H1 (cell line): ENCODE measurements at regions not wholly inside any gene's neighbourhood (a gene's known extent, or its start where the extent isn't known, plus 50 kb on each side); places are given as distances from the start of the nearest gene placed in this dataset.

Experiments used
- CTCF ChIA-PET: fragments of 300-600 bp; sonication (Branson Sonifier 250); formaldehyde crosslinking; loops from one replicate; lab custom pipeline; 2021; ENCODE audit not compliant: partially characterized antibody; lab: Charles Lee
- POLR2A ChIA-PET: fragments of 300-600 bp; sonication (Branson Sonifier 250); formaldehyde crosslinking; loops from one replicate; lab custom pipeline; 2021; ENCODE audit warnings: inconsistent platforms; ENCODE audit not compliant: partially characterized antibody; lab: Charles Lee
- DNase-seq, 2 experiments: peaks; one replicate each; pipeline versions ENCODE4 v3.0.0 to v3.0.0-alpha.2; 2010 to 2022; ENCODE audit warnings: low spot score in 2 of 2, low read depth in 1 of 2, mixed read lengths in 1 of 2
- FAIRE-seq: peaks from 2 replicates; lab custom pipeline; 2011; peaks lifted over from hg19 to GRCh38; lab: Jason Lieb, UNC
- H2AFZ ChIP-seq: 2 replicates; pipeline ENCODE4 v1.8.1; 2012; ENCODE audit warnings: low read length, inconsistent platforms
- H2AK5ac ChIP-seq: 2 replicates; pipeline ENCODE4 v1.6.1; 2013; ENCODE audit warnings: low read depth, low read length
- H2BK120ac ChIP-seq: replicated peaks from 2 replicates; pipeline ENCODE3; 2013; ENCODE audit warnings: low read depth, low read length, inconsistent platforms
- H2BK12ac ChIP-seq: 2 replicates; pipeline ENCODE4 v1.6.1; 2013; ENCODE audit warnings: low read depth, low read length
- H2BK15ac ChIP-seq: 2 replicates; pipeline ENCODE4 v1.6.1; 2013; ENCODE audit warnings: low read length
- H2BK20ac ChIP-seq: 2 replicates; pipeline ENCODE4 v1.6.1; 2013; ENCODE audit warnings: low read length
- H2BK5ac ChIP-seq: 2 replicates; pipeline ENCODE4 v1.6.1; 2013; ENCODE audit warnings: low read depth, low read length
- H3K14ac ChIP-seq: 2 replicates; pipeline ENCODE4 v1.6.1; 2013; ENCODE audit warnings: inconsistent platforms; ENCODE audit not compliant: insufficient read length
- H3K18ac ChIP-seq: 2 replicates; pipeline ENCODE4 v1.6.1; 2013; ENCODE audit warnings: low read length; ENCODE audit errors: extremely low read depth
- H3K23ac ChIP-seq: 2 replicates; pipeline ENCODE4 v1.6.1; 2013; ENCODE audit warnings: inconsistent platforms; ENCODE audit not compliant: insufficient read length
- H3K23me2 ChIP-seq: 2 replicates; pipeline ENCODE4 v1.6.1; 2013; ENCODE audit warnings: low read depth, low read length
- H3K27ac ChIP-seq: 2 replicates; pipeline ENCODE4 v1.6.1; 2011; ENCODE audit warnings: low read depth, low read length, inconsistent platforms
- H3K27me3 ChIP-seq, 4 experiments: replicated peaks in 1 of 4; 1 replicate in 1 of 4; 2 replicates in 3 of 4; pipeline versions ENCODE4 v1.6.1 to v1.8.1; 2011 to 2013; ENCODE audit warnings: low read length in 3 of 4, mild to moderate bottlenecking in 3 of 4, inconsistent platforms in 2 of 4, mixed read lengths in 2 of 4, moderate library complexity in 1 of 4; ENCODE audit not compliant: control insufficient read depth in 3 of 4, insufficient read depth in 3 of 4; ENCODE audit errors: extremely low read depth in 1 of 4
- H3K36me3 ChIP-seq, 4 experiments: 2 replicates each; pipeline versions ENCODE4 v1.6.1 to v1.8.1; 2011 to 2013; ENCODE audit warnings: mild to moderate bottlenecking in 4 of 4, low read length in 3 of 4, moderate library complexity in 2 of 4, control low read depth in 1 of 4, inconsistent platforms in 1 of 4; ENCODE audit not compliant: insufficient read depth in 4 of 4, control insufficient read depth in 2 of 4
- H3K4ac ChIP-seq: replicated peaks from 2 replicates; pipeline ENCODE3; 2013; ENCODE audit warnings: low read length, low read depth, mixed read lengths, inconsistent platforms; ENCODE audit not compliant: insufficient read length
- H3K4me1 ChIP-seq, 4 experiments: replicated peaks in 1 of 4; 1 replicate in 1 of 4; 2 replicates in 3 of 4; pipeline versions ENCODE4 v1.6.1 to v1.8.1; 2011 to 2013; ENCODE audit warnings: low read length in 3 of 4, inconsistent platforms in 2 of 4, mixed read lengths in 1 of 4; ENCODE audit not compliant: insufficient read depth in 4 of 4, control insufficient read depth in 3 of 4
- H3K4me2 ChIP-seq, 2 experiments: 2 replicates each; pipeline versions ENCODE4 v1.6.1 to v1.8.1; 2011 to 2013; ENCODE audit warnings: low read depth in 2 of 2, low read length in 2 of 2, control low read depth in 1 of 2, inconsistent platforms in 1 of 2, mild to moderate bottlenecking in 1 of 2; ENCODE audit not compliant: insufficient read depth in 1 of 2
- H3K4me3 ChIP-seq, 4 experiments: fragments of 200-600, 300-600 bp in 1 of 4; sonication (generic), shearing (Covaris generic), sonication (Bioruptor Twin) in 1 of 4; 2 replicates each; pipeline versions ENCODE4 v1.5.1 to v1.8.1; 2011 to 2016; ENCODE audit warnings: low read length in 4 of 4, low read depth in 3 of 4, control low read depth in 2 of 4, inconsistent platforms in 2 of 4, mild to moderate bottlenecking in 2 of 4, mixed read lengths in 1 of 4, moderate library complexity in 1 of 4; ENCODE audit not compliant: insufficient read depth in 2 of 4; ENCODE audit errors: extremely low read depth in 1 of 4
- H3K56ac ChIP-seq: replicated peaks from 2 replicates; pipeline ENCODE3; 2013; ENCODE audit warnings: low read depth, mild to moderate bottlenecking, mixed read lengths, low read length, inconsistent platforms; ENCODE audit not compliant: insufficient read length
- H3K79me1 ChIP-seq: 2 replicates; pipeline ENCODE4 v1.6.1; 2013; ENCODE audit warnings: low read depth, low read length, control low read depth
- H3K79me2 ChIP-seq, 2 experiments: 2 replicates each; pipeline versions ENCODE4 v1.6.1 to v1.8.1; 2012 to 2013; ENCODE audit warnings: low read length in 2 of 2, mild to moderate bottlenecking in 2 of 2, inconsistent platforms in 1 of 2; ENCODE audit not compliant: insufficient read depth in 2 of 2, control insufficient read depth in 1 of 2
- H3K9ac ChIP-seq, 4 experiments: replicated peaks in 1 of 4; 1 replicate in 1 of 4; 2 replicates in 3 of 4; pipeline versions ENCODE4 v1.6.1 to v1.8.1; 2011 to 2013; ENCODE audit warnings: low read depth in 3 of 4, low read length in 3 of 4, control low read depth in 2 of 4, mild to moderate bottlenecking in 2 of 4, moderate library complexity in 2 of 4, inconsistent platforms in 1 of 4; ENCODE audit errors: extremely low read depth in 1 of 4
- H3K9me3 ChIP-seq, 2 experiments: 2 replicates each; pipeline versions ENCODE4 v1.6.1 to v1.8.1; 2012 to 2013; ENCODE audit warnings: mild to moderate bottlenecking in 2 of 2, moderate library complexity in 2 of 2, control low read depth in 1 of 2, inconsistent platforms in 1 of 2, low read depth in 1 of 2, low read length in 1 of 2, mixed read lengths in 1 of 2; ENCODE audit not compliant: insufficient read depth in 2 of 2
- H4K20me1 ChIP-seq, 2 experiments: replicated peaks in 1 of 2; 2 replicates each; pipeline versions ENCODE3 to v1.8.1; 2011 to 2013; ENCODE audit warnings: inconsistent platforms in 2 of 2, low read length in 2 of 2, mild to moderate bottlenecking in 1 of 2; ENCODE audit not compliant: insufficient read depth in 2 of 2, control insufficient read depth in 1 of 2
- H4K5ac ChIP-seq: 2 replicates; pipeline ENCODE4 v1.6.1; 2013; ENCODE audit warnings: low read length, low read depth, mixed read lengths, inconsistent platforms; ENCODE audit not compliant: insufficient read length
- H4K8ac ChIP-seq: 2 replicates; pipeline ENCODE4 v1.8.0; 2013; ENCODE audit warnings: mild to moderate bottlenecking, moderate library complexity, low read length, inconsistent platforms; ENCODE audit not compliant: insufficient read depth; ENCODE audit errors: extremely low read depth
- H4K91ac ChIP-seq: replicated peaks from 2 replicates; pipeline ENCODE3; 2013; ENCODE audit warnings: low read length, mixed read lengths, inconsistent platforms; ENCODE audit not compliant: insufficient read length
- BCL11A ChIP-seq, 2 experiments: IDR thresholded peaks; one replicate each; pipeline ENCODE4 v1.6.1; 2011; ENCODE audit warnings: low read depth in 2 of 2, low read length in 2 of 2, mild to moderate bottlenecking in 2 of 2
- CBX8 ChIP-seq: fragments of 300-800, 300-1000 bp; sonication (generic); IDR thresholded peaks from 2 replicates; pipeline ENCODE4 v1.7.1; 2016; ENCODE audit warnings: low read depth, low read length, borderline replicate concordance
- CREB1 ChIP-seq: IDR thresholded peaks from 2 replicates; pipeline ENCODE4 v1.6.1; 2012; ENCODE audit warnings: inconsistent platforms
- EP300 ChIP-seq, 2 experiments: IDR thresholded peaks; 1 replicate in 1 of 2; 2 replicates in 1 of 2; pipeline ENCODE4 v1.6.1; 2011 to 2012; ENCODE audit warnings: low read depth in 2 of 2, low read length in 2 of 2, mild to moderate bottlenecking in 2 of 2, borderline replicate concordance in 1 of 2, inconsistent platforms in 1 of 2, moderate library complexity in 1 of 2
- GABPA ChIP-seq: IDR thresholded peaks from 2 replicates; pipeline ENCODE4 v1.6.1; 2011; ENCODE audit warnings: mild to moderate bottlenecking, low read length, moderate library complexity, borderline replicate concordance; ENCODE audit not compliant: insufficient read depth
- JUND ChIP-seq: IDR thresholded peaks from 2 replicates; pipeline ENCODE4 v1.6.1; 2011; ENCODE audit warnings: mild to moderate bottlenecking, improper control_type of control experiment, low read length
- MAFK ChIP-seq: IDR thresholded peaks from 2 replicates; pipeline ENCODE4 v1.6.1; 2012; ENCODE audit warnings: low read depth, mild to moderate bottlenecking, improper control_type of control experiment, low read length
- POLR2A ChIP-seq, 2 experiments: IDR thresholded peaks; 1 replicate in 1 of 2; 2 replicates in 1 of 2; pipeline ENCODE4 v1.6.1; 2011; ENCODE audit warnings: low read depth in 2 of 2, low read length in 2 of 2, mild to moderate bottlenecking in 2 of 2; ENCODE audit errors: control extremely low read depth in 1 of 2
- RBBP5 ChIP-seq: IDR thresholded peaks from 2 replicates; pipeline ENCODE4 v1.7.1; 2012; ENCODE audit warnings: low read depth, mild to moderate bottlenecking, inconsistent platforms, low read length, moderate library complexity, borderline replicate concordance
- SAP30 ChIP-seq: fragments of 300-600 bp; sonication (generic); IDR thresholded peaks from 2 replicates; pipeline ENCODE4 v1.7.1; 2012; ENCODE audit warnings: low read length, moderate library complexity, mild to moderate bottlenecking, inconsistent platforms; ENCODE audit not compliant: insufficient read depth, insufficient replicate concordance
- WGBS, 2 experiments: shearing (Covaris generic) in 1 of 2; methylation state at CpG; one replicate each; pipeline versions ENCODE4 v1.1.6 to v1.1.7; 2013 to 2015; ENCODE audit warnings: low lambda C conversion rate in 2 of 2, mixed read lengths in 2 of 2, inconsistent platforms in 1 of 2, low coverage in 1 of 2, missing lambda C conversion rate in 1 of 2; ENCODE audit not compliant: insufficient replicate concordance in 2 of 2, insufficient coverage in 1 of 2, insufficient read length in 1 of 2; ENCODE audit errors: extremely low coverage in 1 of 2, missing lambda C conversion rate in 1 of 2; 5-methylcytosine and 5-hydroxymethylcytosine counted together
- TF ChIP-seq, protein P1 (sequence below): IDR thresholded peaks from 2 replicates; pipeline ENCODE4 v1.6.1; 2011; ENCODE audit warnings: low read length, improper control_type of control experiment

DNA sequence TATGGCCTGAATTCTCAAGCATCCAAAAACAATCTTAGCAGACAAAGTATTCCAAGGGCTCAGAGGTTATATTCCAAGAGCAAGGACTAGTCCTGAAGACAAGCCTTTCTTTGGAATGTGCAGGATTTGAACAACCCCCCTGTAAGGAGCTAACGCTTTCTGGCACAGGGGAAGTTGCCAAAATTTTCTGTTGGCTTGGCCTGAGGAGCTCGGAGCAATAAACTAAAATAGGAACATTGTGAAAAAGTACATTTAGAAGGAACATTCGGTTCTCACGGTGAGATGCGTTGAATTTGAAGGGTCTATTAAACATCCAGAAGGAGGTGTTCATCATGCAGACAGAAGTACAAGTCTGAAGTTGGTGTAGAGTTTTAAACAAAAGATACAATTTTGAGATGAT lies 1030.5 kb upstream of the CELF2 start:
- Histone ChIP-seq H3K27me3 (no peaks in the 10 kb centered on the region), H2BK15ac (no peak overlapping the region), H2BK20ac (no peak overlapping the region), H2BK12ac (no peak overlapping the region), H3K4me3 (no peak overlapping the region), H2BK5ac (no peak overlapping the region), H2AFZ (no peak overlapping the region), H4K91ac (no peak overlapping the region), H3K23me2 (no peaks in the 10 kb centered on the region), H4K5ac (no peak overlapping the region), H3K36me3 (no peaks in the 10 kb centered on the region), H3K9me3 (peaks cover 0 to 12% of the 10 kb centered on the region in 2 experiments; a peak in 2 of 4 replicates), H3K4me1 (no peaks in the 10 kb centered on the region), H2BK120ac (no peak overlapping the region), H3K79me2 (no peaks in the 10 kb centered on the region), H3K18ac (no peak overlapping the region), H3K9ac (no peak overlapping the region), H3K14ac (no peak overlapping the region), H4K8ac (no peak overlapping the region), H3K56ac (no peak overlapping the region), H3K79me1 (no peaks in the 10 kb centered on the region), H3K4ac (no peak overlapping the region), H3K23ac (no peak overlapping the region), H2AK5ac (no peak overlapping the region), H4K20me1 (no peaks in the 10 kb centered on the region), H3K4me2 (no peak overlapping the region), H3K27ac (no peak overlapping the region)
- FAIRE-seq (no peak), DNase-seq (no peak)
- ChIA-PET POLR2A (no interaction called here), CTCF (no interaction called here)
- TF ChIP-seq BCL11A (IDR thresholded peaks at IDR 0.05; ENCODE audit: low read depth in 2 of 2, low read length in 2 of 2) (no peak), JUND (no peak), GABPA (no peak), SAP30 (no peak), CBX8 (no peak), CREB1 (no peak), MAFK (no peak), EP300 (IDR thresholded peaks at IDR 0.05; ENCODE audit: borderline replicate concordance in 1 of 2, low read depth in 2 of 2, low read length in 2 of 2) (no peak), RBBP5 (no peak), POLR2A (IDR thresholded peaks at IDR 0.05; ENCODE audit: control extremely low read depth in 1 of 2, low read depth in 2 of 2, low read length in 2 of 2) (no peak)
- TF ChIP-seq, protein P1, sequence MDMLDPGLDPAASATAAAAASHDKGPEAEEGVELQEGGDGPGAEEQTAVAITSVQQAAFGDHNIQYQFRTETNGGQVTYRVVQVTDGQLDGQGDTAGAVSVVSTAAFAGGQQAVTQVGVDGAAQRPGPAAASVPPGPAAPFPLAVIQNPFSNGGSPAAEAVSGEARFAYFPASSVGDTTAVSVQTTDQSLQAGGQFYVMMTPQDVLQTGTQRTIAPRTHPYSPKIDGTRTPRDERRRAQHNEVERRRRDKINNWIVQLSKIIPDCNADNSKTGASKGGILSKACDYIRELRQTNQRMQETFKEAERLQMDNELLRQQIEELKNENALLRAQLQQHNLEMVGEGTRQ = no peak
- 95% methylated on average over 5 of the region's 5 CpGs; no CpG with 5 or more reads in 1 of the 2 experiments for WGBS, 2 experiments
